Suprapubic skin (tissue), 3 donors: ENCODE measurements at regions not wholly inside any gene's neighbourhood (a gene's known extent, or its start where the extent isn't known, plus 50 kb on each side); places are given as distances from the start of the nearest gene placed in this dataset.

Source experiments
- EP300 ChIP-seq: sonication (generic); formaldehyde crosslinking; IDR thresholded peaks from one replicate; pipeline ENCODE4 v1.6.1; 2017; ENCODE audit warnings: antibody characterized with exemption
- TF ChIP-seq, protein P1 (sequence below), 2 donors: fragments of 200-600 bp in 1 of 2; fragments of 450-650 bp in 1 of 2; sonication (generic) in 1 of 2; IDR thresholded peaks; one replicate each; pipeline ENCODE4 v1.5.1; 2016 to 2019; ENCODE audit warnings: antibody characterized with exemption in 2 of 2, mild to moderate bottlenecking in 1 of 2, moderate library complexity in 1 of 2

DNA sequence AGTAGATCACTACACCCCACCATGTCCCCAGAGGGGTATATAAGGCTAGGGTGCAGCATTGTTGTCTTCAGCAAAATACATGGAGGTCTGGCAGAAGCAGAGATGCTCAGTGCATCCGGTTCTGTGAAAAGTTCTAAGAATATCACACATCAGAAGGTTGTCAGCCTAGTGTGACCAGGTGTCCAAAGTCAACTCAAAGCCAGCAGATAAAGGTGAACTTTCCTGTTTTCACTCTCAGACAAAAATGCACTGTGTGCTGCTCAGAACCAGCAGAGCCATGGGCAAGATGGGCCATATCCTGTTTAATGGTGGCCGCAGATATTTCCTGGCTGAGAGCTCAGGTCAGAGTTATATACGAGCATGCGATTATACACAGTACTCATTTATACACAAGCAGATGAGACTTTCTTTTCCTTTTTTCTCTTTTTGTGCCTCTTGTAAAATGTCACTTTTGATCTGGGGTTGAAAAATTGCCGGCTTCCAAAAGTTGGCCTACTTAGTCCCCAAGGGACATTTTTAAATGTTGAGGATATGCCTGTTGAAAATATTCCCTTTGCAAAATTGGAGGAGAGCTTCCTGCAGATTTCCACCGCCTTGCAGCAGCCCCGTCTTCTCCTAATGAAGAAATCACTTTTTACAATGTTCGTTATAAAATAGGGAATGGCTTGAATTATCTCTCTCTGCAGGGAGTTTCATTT lies 425.6 kb upstream of the SALL1 start:
- TF ChIP-seq, protein P1, sequence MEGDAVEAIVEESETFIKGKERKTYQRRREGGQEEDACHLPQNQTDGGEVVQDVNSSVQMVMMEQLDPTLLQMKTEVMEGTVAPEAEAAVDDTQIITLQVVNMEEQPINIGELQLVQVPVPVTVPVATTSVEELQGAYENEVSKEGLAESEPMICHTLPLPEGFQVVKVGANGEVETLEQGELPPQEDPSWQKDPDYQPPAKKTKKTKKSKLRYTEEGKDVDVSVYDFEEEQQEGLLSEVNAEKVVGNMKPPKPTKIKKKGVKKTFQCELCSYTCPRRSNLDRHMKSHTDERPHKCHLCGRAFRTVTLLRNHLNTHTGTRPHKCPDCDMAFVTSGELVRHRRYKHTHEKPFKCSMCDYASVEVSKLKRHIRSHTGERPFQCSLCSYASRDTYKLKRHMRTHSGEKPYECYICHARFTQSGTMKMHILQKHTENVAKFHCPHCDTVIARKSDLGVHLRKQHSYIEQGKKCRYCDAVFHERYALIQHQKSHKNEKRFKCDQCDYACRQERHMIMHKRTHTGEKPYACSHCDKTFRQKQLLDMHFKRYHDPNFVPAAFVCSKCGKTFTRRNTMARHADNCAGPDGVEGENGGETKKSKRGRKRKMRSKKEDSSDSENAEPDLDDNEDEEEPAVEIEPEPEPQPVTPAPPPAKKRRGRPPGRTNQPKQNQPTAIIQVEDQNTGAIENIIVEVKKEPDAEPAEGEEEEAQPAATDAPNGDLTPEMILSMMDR (IDR thresholded peaks at IDR 0.05), result no peak
- no peak for TF ChIP-seq EP300
